Endodermal cell (in vitro differentiated cells): ENCODE measurements at regions not wholly inside any gene's neighbourhood (a gene's known extent, or its start where the extent isn't known, plus 50 kb on each side); places are given as distances from the start of the nearest gene placed in this dataset.

ENCODE experiments used
- DNase-seq: peaks from one replicate; pipeline ENCODE4 v3.0.0-alpha.2; 2017
- H3K27ac ChIP-seq: 2 replicates; pipeline ENCODE4 v1.5.1; 2013; ENCODE audit warnings: mild to moderate bottlenecking, low read depth, low read length, moderate library complexity
- H3K27me3 ChIP-seq: 2 replicates; pipeline ENCODE4 v1.6.1; 2013; ENCODE audit warnings: mild to moderate bottlenecking, low read length, moderate library complexity; ENCODE audit not compliant: insufficient read depth, control insufficient read depth, poor library complexity, severe bottlenecking
- H3K36me3 ChIP-seq: 2 replicates; pipeline ENCODE4 v1.7.0; 2013; ENCODE audit warnings: mild to moderate bottlenecking, low read length, moderate library complexity; ENCODE audit not compliant: control insufficient read depth, insufficient read depth
- H3K4me1 ChIP-seq: one replicate; pipeline ENCODE4 v1.7.0; 2013; ENCODE audit warnings: low read length; ENCODE audit not compliant: control insufficient read depth, insufficient read depth
- H3K4me3 ChIP-seq: 2 replicates; pipeline ENCODE4 v1.5.1; 2013; ENCODE audit warnings: mild to moderate bottlenecking, low read length, moderate library complexity
- H3K9ac ChIP-seq: 2 replicates; pipeline ENCODE4 v1.6.1; 2013; ENCODE audit warnings: mild to moderate bottlenecking, low read length, moderate library complexity; ENCODE audit not compliant: poor library complexity, severe bottlenecking; ENCODE audit errors: extremely low read depth
- H3K9me3 ChIP-seq: 2 replicates; pipeline ENCODE4 v1.6.1; 2013; ENCODE audit warnings: mild to moderate bottlenecking, low read length, moderate library complexity; ENCODE audit not compliant: control insufficient read depth
- H3K27ac Mint-ChIP-seq: 2 replicates; pipeline ENCODE4 v1.8.0; 2020; ENCODE audit warnings: mixed read lengths
- H3K27me3 Mint-ChIP-seq: 2 replicates; pipeline ENCODE4 v1.8.0; 2021; ENCODE audit warnings: mild to moderate bottlenecking, mixed read lengths; ENCODE audit not compliant: insufficient read depth
- H3K36me3 Mint-ChIP-seq: 2 replicates; pipeline ENCODE4 v1.8.0; 2020; ENCODE audit warnings: low read depth, mixed read lengths
- H3K4me1 Mint-ChIP-seq: 2 replicates; pipeline ENCODE4 v1.8.0; 2020; ENCODE audit warnings: mixed read lengths
- H3K4me3 Mint-ChIP-seq: 2 replicates; pipeline ENCODE4 v1.8.0; 2020; ENCODE audit warnings: mild to moderate bottlenecking, moderate library complexity, mixed read lengths
- H3K9me3 Mint-ChIP-seq: 2 replicates; pipeline ENCODE4 v1.8.0; 2020; ENCODE audit warnings: mild to moderate bottlenecking, mixed read lengths
- CTCF ChIP-seq: fragments of 200-600 bp; sonication (generic); conservative IDR thresholded peaks from 2 replicates; pipeline ENCODE4 v1.5.0; 2021; ENCODE audit warnings: antibody characterized with exemption, mild to moderate bottlenecking
- WGBS, 2 experiments: methylation state at CpG; one replicate each; pipeline versions ENCODE4 v1.1.5 to v1.1.7; 2013; ENCODE audit warnings: missing lambda C conversion rate in 2 of 2, mixed read lengths in 1 of 2; ENCODE audit not compliant: insufficient coverage in 1 of 2, insufficient read length in 1 of 2; 5-methylcytosine and 5-hydroxymethylcytosine counted together

GRCh38 chr14:47785058-47785457, 109.7 kb upstream of the MDGA2 start:
- H3K4me1 Mint-ChIP-seq = peaks cover 13% of the 10 kb centered on the region

GRCh38 chr14:47778631-47779030, 103.2 kb upstream of the MDGA2 start:
- peaks cover 26% of the 10 kb centered on the region for H3K4me1 Mint-ChIP-seq
- H3K27me3 ChIP-seq = no peaks in the 10 kb centered on the region
- peak overlapping the region; percentile 1 for H3K27ac Mint-ChIP-seq
- H3K9me3 Mint-ChIP-seq = peaks cover 5% of the 10 kb centered on the region
- DNase-seq = peak; percentile 48
- H3K9ac ChIP-seq = no peak overlapping the region
- no peak for TF ChIP-seq CTCF
- peaks cover 18% of the 10 kb centered on the region for H3K36me3 Mint-ChIP-seq
- H3K36me3 ChIP-seq = no peaks in the 10 kb centered on the region
- H3K4me3 Mint-ChIP-seq = no peak overlapping the region
- peaks cover 6% of the 10 kb centered on the region for H3K9me3 ChIP-seq
- no peak overlapping the region for H3K27ac ChIP-seq
- no peak overlapping the region for H3K4me3 ChIP-seq
- no peaks in the 10 kb centered on the region for H3K27me3 Mint-ChIP-seq
- H3K4me1 ChIP-seq = peaks cover 7% of the 10 kb centered on the region
- WGBS, 2 experiments = 68 to 75% methylated on average over 3 to 4 of the region's 4 CpGs

More at GRCh38 chr14:47785058-47785457, 109.7 kb upstream of the MDGA2 start:
- no peak overlapping the region for H3K4me3 ChIP-seq
- no peak for DNase-seq
- H3K27me3 ChIP-seq = no peaks in the 10 kb centered on the region
- no peak overlapping the region for H3K27ac ChIP-seq
- H3K27me3 Mint-ChIP-seq = no peaks in the 10 kb centered on the region
- H3K9ac ChIP-seq = no peak overlapping the region
- no peaks in the 10 kb centered on the region for H3K4me1 ChIP-seq
- H3K36me3 ChIP-seq = no peaks in the 10 kb centered on the region
- 61 to 71% methylated on average over 1 to 2 of the region's 2 CpGs for WGBS, 2 experiments
- no peak overlapping the region for H3K27ac Mint-ChIP-seq
- H3K4me3 Mint-ChIP-seq = no peak overlapping the region
- TF ChIP-seq CTCF = no peak
- H3K36me3 Mint-ChIP-seq = peaks cover 28% of the 10 kb centered on the region
- peaks cover 5% of the 10 kb centered on the region for H3K9me3 Mint-ChIP-seq
- H3K9me3 ChIP-seq = peaks cover 6% of the 10 kb centered on the region

- Mint-ChIP-seq H3K27ac (no peak overlapping the region), H3K4me3 (no peak overlapping the region), H3K4me1 (peaks cover 5% of the 10 kb centered on the region), H3K27me3 (no peaks in the 10 kb centered on the region), H3K36me3 (peaks cover 12% of the 10 kb centered on the region), H3K9me3 (no peaks in the 10 kb centered on the region)
- TF ChIP-seq CTCF = no peak
- H3K36me3 ChIP-seq = no peaks in the 10 kb centered on the region
- no peaks in the 10 kb centered on the region for H3K9me3 ChIP-seq
- H3K9ac ChIP-seq = no peak overlapping the region
- whole genome bisulfite sequencing, 2 experiments = no CpG with 5 or more reads among the region's 1 CpG
- no peaks in the 10 kb centered on the region for H3K27me3 ChIP-seq
- DNase-seq = no peak
- H3K27ac ChIP-seq = no peak overlapping the region
- H3K4me3 ChIP-seq = no peak overlapping the region
- H3K4me1 ChIP-seq = no peaks in the 10 kb centered on the region
Observed at GRCh38 chr14:47772652-47773051, 97.2 kb upstream of the MDGA2 start.
